ENCODE measurements at regions not wholly inside any gene's neighbourhood (a gene's known extent, or its start where the extent isn't known, plus 50 kb on each side); places are given as distances from the start of the nearest gene placed in this dataset.

- TF ChIP-seq CTCFL (IDR thresholded peaks at IDR 0.05; ENCODE audit: borderline replicate concordance, insufficient read depth, low read depth, low read length, poor library complexity, severe bottlenecking) (peak; percentile 43), DEAF1 (CRISPR knock-in tag; IDR thresholded peaks at IDR 0.05) (0 out of 2 replicates have a peak, but pooled peaks have one; percentile 21), CBX3 (IDR thresholded peaks at IDR 0.05; ENCODE audit: borderline replicate concordance in 1 of 2, low read length in 2 of 2) (0 out of 3 replicates have a peak, but pooled peaks of 1 of the 2 experiments have one; percentile 41), NFIC (IDR thresholded peaks at IDR 0.05) (no peak), BHLHE40 (IDR thresholded peaks at IDR 0.05; ENCODE audit: low read length) (0 out of 2 replicates have a peak, but pooled peaks have one; percentile 9), HIVEP1 (CRISPR knock-in tag; IDR thresholded peaks at IDR 0.05) (no peak), ATF6 (CRISPR knock-in tag; IDR thresholded peaks at IDR 0.05) (no peak), ZFP30 (CRISPR knock-in tag; IDR thresholded peaks at IDR 0.05; ENCODE audit: borderline replicate concordance) (no peak), NR2F6 (CRISPR knock-in tag; IDR thresholded peaks at IDR 0.05) (no peak), TCF7 (IDR thresholded peaks at IDR 0.05; ENCODE audit: borderline replicate concordance) (no peak), ARHGAP35 (IDR thresholded peaks at IDR 0.05; ENCODE audit: partially characterized antibody) (no peak), ATF4 (CRISPR knock-in tag; IDR thresholded peaks at IDR 0.05) (no peak)
These were observed 185.7 kb upstream of the THRB start (continued) for GRCh38 chr3:24680214-24680967.

Data from K562 (cell line).